ENCODE measurements at regions not wholly inside any gene's neighbourhood (a gene's known extent, or its start where the extent isn't known, plus 50 kb on each side); places are given as distances from the start of the nearest gene placed in this dataset.

GRCh38 chr15:81483496-81483895, 109.5 kb upstream of the TMC3 start:
- TF ChIP-seq POLR2A (IDR thresholded peaks at IDR 0.05; ENCODE audit: low read depth, low read length) (no peak), TAF1 (IDR thresholded peaks at IDR 0.05; ENCODE audit: borderline replicate concordance, low read depth, low read length) (no peak), POLR2AphosphoS5 (IDR thresholded peaks at IDR 0.05; ENCODE audit: low read depth, low read length) (no peak)
